GM23338 (cell line): ENCODE measurements at regions not wholly inside any gene's neighbourhood (a gene's known extent, or its start where the extent isn't known, plus 50 kb on each side); places are given as distances from the start of the nearest gene placed in this dataset.

Experiments used
- CTCF ChIP-seq, 2 experiments: fragments of 200-600 bp in 1 of 2; sonication (generic) in 1 of 2; conservative IDR thresholded peaks; 2 replicates each; pipeline versions ENCODE4 v1.5.1 to v1.6.1; 2016 to 2017; ENCODE audit warnings: antibody characterized with exemption in 2 of 2, low read depth in 2 of 2, mild to moderate bottlenecking in 2 of 2, moderate library complexity in 1 of 2
- EZH2 ChIP-seq: fragments of 200-600 bp; sonication (generic); IDR thresholded peaks from one replicate; pipeline ENCODE4 v1.8.0; 2017; ENCODE audit warnings: antibody characterized with exemption, mild to moderate bottlenecking, low read depth; ENCODE audit not compliant: unreplicated experiment
- NANOG ChIP-seq: IDR thresholded peaks from 2 replicates; pipeline ENCODE4 v1.6.1; 2016; ENCODE audit warnings: antibody characterized with exemption, borderline replicate concordance
- POLR2AphosphoS5 ChIP-seq: IDR thresholded peaks from 2 replicates; pipeline ENCODE4 v1.6.1; 2016; ENCODE audit warnings: antibody characterized with exemption, low read depth
- REST ChIP-seq: IDR thresholded peaks from one replicate; pipeline ENCODE4 v1.6.1; 2018; ENCODE audit warnings: antibody characterized with exemption; ENCODE audit not compliant: unreplicated experiment
- ZNF331 ChIP-seq: fragments of 250-450 bp; sonication (Bioruptor Pico); IDR thresholded peaks from 2 replicates; pipeline ENCODE4 v1.5.0; 2020; ENCODE audit warnings: low read depth, mild to moderate bottlenecking, moderate library complexity

- TF ChIP-seq CTCF (conservative IDR thresholded peaks at IDR 0.05; ENCODE audit: low read depth in 2 of 2) = no peak
- TF ChIP-seq REST = no peak
- no peak for TF ChIP-seq POLR2AphosphoS5
- no peak for TF ChIP-seq EZH2
- TF ChIP-seq ZNF331 (CRISPR knock-in tag) = no peak
- TF ChIP-seq NANOG = no peak
These were observed 112.5 kb downstream of the ZNF486 start for GRCh38 chr19:20279516-20279915.
